MV-4-11 (cell line): ENCODE measurements at regions not wholly inside any gene's neighbourhood (a gene's known extent, or its start where the extent isn't known, plus 50 kb on each side); places are given as distances from the start of the nearest gene placed in this dataset.
"Not testable (repeated sequence)": the region's sequence is repeated elsewhere in the genome, so short reads cannot be mapped to it uniquely, and the experiment has no call there.

Experiments
- DNase-seq: peaks from one replicate; lab custom pipeline; 2025; lab: John Stamatoyannopoulos, UW

DNA sequence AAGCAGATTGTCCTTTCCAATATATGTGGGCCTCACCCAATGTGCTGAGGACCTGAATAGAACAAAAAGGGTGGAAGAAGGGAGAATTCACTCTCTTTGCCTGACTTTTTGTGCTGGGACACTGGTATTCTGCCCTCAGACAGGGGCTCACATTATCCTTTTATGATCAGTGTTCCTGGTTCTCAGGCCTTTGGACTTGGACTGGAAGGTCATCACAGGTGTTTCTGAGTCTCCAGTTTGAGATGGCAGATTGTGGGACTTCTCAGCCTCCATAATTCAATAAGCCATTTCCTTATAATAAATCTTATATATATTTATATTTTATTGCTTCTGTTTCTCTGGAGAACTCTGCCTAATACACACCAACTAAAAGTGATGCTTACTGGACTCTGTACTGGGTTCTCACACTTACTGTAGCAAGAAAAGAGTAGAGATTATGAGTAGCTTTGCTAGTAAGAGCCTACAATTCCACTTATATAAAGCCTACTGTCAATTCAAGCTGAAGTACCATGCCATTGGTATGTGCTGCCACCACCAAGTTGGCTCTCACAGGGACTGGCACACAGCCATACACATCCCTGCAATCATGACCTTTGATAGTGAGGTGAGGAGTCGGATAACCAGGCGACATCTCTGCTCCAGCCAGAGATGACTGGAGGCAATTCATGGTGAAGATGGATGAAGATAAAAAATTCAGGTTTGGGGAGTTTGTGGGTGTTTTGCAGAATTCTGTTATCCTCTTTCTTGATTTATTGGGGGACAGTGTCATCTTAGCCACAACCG, 130.7 kb upstream of the NR3C1 start:
- no peak for DNase-seq

DNA sequence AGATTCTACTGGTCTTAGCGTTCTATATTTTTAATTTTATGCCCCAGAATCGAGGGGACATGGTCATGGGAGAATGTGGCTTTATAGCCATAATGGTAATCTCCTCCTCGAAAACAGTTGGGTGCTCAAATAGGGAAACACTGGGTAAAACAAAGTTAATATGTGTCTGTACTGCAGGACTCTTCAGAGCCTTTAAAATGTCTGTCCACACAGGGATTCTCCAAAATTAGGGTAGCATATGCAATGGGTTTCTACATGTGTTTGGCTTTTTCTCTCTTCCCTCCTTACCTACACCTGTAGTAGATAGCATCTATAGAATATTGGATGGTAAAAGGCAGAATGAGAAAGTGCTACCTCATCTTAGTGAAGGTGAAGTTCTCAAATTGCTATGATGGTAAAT, 130.0 kb upstream of the NR3C1 start:
- DNase-seq: no peak

DNA sequence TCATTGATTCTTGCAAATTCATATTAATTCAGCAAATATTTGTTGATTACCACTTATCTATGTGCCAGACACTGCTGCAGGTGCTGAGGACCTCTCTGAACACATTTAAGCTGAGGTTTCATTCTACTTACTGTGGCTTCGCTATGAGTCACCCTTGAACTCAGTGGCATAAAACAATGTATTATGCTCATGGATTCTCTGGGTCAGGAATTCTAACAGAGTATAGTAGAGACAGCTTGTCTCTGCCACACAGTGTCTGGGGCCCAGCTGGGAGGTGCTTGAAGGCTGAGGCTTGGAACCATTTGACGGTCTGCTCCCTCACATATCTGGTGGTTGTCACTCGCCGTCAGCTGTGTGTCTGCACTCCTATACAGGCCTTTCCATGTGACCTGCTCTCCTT, 124.3 kb upstream of the NR3C1 start:
- peak; percentile 22 for DNase-seq

DNA sequence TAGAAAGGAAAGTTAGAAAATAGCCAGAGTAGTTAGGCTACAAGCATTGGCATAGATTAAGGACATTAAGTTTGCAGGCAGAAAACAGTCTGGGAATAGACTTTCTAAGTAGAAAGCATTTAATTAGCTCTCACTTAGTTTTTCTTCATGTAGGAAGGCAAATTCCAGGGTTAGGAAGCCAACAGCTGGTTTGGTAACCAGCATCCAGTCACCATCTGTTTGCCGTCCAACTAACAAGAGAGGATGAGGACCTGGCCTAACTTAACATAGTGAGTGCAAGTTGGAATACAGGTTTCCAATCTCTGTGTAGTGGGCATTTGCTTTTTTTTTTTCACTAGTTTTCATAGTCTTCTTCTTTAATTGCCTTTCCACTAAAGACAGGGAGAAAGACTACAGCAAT, 121.7 kb upstream of the NR3C1 start:
- DNase-seq: no peak

DNA sequence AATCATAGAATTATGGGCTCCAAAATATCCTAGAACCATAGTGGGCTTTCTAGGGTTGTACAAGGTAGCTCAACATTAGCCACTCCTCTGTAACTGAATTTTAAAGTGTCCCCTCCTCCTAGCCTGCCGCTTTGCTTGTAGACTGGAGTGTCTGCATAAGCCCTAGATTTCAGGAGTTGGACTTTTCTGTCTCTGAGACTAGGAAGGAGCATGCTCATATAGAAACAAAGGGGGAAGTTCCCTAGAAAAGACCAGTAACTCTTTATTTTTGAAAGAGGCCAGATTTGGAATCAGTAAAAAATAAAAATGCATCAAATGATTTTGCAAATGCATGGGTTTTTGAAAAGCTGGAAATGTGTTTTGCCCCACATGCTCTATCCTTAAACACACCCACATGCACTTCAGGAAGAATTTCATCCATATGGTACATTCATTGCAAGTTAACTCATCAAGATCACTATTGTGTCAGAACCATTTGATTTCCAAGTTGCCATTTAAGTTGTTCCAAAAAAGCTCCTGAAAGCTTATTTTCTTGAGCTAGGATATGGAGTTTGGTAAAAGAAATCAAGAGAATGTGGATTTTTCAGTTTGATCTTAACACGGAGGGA, 121.0 kb upstream of the NR3C1 start:
- no peak for DNase-seq

DNA sequence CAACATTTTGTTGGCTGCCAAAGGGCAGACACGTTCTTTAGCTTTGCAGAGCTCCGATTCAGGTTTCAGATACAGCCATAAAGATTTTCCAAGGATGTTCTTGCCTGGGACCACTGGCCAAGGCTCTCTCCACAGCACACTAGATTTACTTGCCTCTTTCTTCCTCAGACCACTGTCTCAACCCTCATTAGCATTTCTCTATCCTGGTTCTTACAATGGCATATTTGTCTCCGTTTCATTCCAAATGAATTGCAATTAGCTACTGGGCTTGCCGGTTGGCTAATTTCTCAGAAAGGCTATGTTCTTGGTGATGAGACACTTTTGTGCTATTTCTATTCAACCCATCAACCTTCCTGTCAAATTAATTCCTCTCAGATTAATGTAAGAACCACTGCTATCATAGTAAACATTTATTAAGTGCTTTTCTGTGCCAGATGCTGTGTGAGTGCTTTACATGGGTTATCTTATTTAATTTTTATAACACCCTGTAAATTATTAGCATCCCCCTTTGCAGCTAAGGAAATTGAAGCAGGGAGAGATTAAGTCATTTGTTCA, 118.4 kb upstream of the NR3C1 start:
- no peak for DNase-seq

DNA sequence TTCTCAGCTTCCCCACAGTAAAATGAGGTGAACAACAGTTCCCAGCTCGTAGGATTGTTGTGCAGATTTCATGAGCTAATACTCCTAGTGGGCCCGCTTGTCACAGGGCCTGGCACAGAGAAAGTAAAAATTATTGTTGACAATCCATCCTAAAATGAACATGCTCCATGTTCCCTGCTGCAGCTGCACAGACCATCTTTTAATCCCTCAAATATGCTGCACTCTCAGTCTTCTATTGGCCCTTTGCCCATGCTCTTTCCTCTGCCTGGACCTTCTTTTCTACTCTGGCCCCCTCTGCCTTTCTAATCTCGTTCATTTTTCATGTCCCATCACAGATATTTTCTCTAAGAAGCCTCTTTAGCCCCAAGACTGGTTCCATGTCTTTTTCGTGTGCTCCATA, 117.7 kb upstream of the NR3C1 start:
- DNase-seq: no peak

DNA sequence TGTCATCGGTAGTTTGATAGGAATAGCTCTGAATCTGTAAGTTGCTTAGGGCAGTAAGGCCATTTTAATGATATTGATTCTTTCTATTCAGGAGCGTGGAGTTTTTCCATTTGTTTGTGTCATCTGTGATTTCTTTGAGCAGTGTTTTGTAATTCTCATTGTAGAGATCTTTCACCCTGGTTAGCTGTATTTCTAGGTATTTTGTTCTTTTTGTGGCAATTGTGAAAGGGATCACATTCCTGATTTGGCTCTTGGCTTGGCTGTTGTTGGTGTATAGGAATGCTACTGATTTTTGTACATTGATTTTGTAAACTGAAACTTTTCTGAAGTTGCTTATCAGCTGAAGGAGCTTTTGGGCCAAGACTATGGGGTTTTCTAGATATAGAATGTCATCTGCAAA, 115.7 kb upstream of the NR3C1 start:
- DNase-seq: not testable (repeated sequence)

DNA sequence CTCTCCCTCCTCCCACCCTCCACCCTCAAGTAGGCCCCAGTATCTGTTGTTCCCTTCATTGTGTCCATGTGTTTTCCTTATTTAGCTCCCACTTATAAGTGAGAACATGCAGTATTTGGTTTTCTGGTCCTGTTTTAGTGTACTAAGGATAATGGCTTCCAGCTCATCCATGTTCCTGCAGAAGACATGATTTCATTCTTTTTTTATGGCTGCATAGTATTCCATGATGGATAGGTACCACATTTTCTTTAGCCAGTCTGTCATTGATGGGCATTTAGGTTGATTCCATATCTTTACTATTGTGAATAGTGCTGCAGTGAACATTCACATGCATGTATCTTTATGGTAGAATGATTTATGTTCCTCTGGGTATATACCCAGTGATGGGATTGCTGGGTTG, 114.3 kb upstream of the NR3C1 start:
- not testable (repeated sequence) for DNase-seq

DNA sequence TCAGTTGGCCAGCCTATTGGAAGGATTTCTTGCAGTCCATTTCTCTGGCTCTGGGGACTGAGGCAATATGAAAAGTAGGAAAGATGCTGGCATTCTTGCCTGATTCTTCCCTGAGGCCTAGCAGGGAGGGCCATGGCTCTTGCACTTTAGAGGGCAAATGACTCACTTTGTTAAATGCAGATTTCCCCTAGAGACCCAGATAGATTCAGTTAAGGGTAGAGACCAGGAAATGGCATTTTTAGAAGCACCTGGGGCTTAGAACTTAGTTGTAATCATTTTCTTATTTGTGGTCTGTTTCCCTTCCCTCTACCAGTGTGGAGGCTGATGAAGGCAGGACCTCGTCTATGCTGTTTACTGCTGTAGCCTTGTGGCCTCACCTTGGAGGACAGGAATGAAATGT, 112.8 kb upstream of the NR3C1 start:
- DNase-seq: no peak

DNA sequence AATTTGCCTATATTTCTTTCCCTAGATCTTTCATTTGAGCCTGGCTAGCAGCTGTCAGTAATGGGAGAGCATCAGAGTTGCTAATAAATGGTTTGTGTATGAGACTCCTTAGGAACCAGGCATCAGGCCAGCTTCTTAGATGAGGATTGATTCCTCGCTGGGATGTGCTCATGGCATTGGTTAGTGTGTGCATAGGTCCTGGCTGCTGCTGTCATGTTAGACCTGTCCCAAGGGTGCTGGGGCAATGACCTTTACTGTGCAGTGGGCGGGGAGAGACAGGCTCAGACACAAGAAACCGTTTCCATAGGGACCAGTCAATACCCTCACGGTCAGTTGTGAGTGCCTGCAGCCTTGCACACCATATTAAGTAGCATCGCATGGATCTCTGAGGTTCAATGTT, 112.3 kb upstream of the NR3C1 start:
- DNase-seq: no peak

DNA sequence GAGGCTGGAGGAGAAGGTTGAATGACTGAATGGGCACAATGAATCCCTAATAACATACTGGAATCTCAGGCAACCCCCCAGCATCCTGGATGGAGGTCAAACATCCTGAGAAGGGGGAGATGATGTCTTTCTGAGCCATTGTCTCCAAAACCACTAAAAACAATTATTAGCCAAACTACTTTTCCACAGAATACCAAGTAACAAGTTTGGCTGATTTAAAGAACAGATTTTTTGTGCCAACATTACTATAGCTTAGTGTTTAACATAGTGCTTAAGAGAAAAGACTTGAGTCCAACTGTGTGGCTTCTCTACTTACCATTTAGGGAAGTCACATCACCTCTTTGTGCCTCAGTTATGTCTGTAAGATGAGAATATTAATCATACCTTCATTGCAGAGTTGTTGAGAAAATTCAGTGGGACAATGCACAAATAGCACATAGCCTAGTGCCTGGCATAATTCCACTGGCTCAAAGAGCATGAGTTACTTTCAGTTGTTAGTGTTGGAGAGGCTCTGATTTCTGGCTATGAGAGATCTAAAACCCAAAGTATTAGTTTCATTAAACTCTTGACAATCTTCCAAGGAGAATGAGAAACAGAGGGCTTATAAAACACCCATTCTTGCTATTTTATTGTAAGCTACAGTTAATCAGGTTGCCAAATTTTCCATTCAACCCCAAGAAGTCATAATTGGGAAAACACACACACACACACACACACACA, 111.3 kb upstream of the NR3C1 start:
- no peak for DNase-seq

DNA sequence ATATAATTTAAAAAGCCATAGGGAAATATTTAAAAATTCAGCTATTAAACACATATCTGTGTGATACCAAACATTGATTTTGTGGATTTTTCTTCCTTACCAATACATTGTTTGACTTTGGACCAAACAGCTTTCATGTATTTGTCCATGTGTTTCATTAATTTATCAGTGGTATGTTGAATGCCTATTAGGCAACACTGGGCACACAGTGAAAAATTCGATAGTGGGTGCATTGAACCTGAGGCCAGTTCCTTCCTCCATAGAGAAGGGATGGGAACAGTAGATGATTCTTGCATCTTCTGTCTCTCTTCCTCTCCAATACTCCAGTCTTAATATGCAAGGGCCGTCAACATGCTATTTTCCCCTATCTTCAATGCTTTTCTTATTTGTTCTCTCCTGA, 110.2 kb upstream of the NR3C1 start:
- DNase-seq: no peak

DNA sequence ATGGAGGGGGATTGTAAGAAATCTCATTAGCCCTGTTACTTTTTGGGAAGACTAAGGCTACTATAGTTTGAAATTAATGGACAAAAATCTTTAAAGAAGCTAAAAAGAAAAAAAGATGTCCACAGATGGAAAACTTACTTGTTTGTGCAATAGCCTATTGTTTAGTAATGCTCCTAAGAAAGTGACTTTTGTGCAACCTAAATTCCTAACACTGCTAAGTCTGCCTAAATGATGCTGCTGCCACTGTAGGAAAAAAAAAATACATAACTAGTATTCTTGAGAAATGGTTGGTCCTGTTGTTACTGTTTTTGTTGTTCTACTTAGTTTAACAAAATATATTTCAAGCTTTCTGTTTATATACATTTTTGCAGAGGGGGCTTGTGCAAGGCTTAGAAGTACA, 108.2 kb upstream of the NR3C1 start:
- no peak for DNase-seq

DNA sequence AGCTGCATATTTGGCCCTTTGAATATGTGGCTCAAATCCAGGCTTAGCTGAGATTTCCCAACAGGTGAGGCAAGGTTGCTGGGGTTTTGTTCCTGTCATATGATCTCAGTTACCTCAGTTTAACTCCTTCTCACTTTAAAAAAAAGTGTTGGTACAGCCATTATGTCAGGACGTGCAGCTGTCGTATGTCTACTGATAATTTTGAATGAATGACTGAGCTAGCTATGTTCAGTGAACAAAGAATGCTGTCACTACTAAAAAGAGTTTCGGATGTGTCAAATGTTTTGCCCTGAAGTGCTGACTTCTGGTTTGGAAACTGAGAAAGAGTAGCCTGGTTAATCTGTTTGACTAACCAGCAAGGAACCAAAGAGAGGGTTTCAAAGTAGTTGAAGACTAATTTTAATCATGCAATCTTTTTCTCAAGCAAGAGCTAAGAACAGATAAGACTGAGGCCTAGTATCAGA, 106.3 kb upstream of the NR3C1 start:
- no peak for DNase-seq

DNA sequence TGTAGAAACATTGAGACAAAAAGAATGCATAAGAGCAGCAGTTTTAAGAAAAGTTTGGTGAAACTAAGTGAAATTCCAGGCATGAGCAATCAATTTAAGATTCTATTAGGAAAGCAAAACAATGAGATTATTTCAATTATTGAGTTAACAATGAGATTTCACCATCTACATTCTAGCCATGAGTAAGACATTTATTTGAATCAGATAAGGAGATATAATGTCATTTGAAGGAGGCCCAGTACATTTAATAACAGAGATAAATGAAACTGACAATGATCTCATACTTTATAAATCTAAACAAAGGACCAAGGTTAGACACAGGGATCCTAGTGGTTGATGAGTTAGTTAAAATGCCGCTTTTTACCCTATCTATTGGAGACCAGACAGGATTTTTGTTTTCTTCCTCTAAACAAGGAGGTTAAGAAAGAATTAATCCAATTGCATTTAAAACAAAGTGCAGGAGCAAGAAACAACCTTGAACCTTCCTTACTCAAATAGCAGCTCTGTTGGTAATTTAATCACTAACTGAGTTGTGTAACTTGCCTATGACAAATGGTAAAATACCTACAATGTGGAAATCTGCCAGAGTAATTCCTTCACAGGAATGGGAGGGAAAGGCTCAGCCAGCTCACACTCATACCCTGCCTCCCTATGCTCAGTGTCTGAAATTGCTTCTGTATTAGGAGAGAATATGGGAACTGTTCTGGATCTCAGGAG, 103.5 kb upstream of the NR3C1 start:
- DNase-seq: no peak

DNA sequence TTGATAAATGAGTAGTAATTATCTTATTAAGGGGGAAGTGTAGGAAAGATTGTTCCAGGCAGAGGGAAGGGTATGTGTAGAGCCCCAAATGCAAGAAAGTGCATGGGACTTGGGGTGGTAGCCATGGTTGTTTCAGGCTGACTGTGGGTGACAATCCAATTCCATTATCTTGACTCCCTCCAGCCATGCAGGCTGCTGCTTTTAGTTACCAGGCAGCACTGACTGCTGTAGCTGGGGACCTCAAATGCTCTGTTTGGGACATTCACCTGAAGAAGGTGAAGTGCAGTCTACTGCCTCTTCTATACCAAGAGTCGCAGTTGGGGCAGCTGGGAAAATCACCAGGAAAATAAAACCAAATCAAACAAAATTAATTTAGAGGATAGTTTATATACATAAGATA, 102.4 kb upstream of the NR3C1 start:
- no peak for DNase-seq

DNA sequence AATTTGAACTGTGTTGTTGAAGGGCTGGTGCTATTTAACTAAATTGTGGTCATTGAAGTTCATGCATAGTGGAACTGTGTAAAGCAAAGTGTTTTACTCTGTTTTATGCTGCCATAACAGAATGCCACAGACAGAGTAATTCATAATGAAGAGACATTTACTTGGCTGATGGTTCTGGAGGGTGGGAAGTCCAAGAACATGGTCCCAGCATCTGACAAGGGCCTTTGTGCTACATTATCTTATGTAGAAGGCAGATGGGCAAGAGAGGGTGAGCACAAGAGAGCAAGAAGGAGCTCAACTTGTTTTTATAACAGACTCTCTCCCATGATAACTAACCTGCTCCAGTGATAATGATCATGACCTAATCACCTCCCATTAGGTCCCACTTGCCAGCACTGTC, 101.9 kb upstream of the NR3C1 start:
- DNase-seq: no peak

DNA sequence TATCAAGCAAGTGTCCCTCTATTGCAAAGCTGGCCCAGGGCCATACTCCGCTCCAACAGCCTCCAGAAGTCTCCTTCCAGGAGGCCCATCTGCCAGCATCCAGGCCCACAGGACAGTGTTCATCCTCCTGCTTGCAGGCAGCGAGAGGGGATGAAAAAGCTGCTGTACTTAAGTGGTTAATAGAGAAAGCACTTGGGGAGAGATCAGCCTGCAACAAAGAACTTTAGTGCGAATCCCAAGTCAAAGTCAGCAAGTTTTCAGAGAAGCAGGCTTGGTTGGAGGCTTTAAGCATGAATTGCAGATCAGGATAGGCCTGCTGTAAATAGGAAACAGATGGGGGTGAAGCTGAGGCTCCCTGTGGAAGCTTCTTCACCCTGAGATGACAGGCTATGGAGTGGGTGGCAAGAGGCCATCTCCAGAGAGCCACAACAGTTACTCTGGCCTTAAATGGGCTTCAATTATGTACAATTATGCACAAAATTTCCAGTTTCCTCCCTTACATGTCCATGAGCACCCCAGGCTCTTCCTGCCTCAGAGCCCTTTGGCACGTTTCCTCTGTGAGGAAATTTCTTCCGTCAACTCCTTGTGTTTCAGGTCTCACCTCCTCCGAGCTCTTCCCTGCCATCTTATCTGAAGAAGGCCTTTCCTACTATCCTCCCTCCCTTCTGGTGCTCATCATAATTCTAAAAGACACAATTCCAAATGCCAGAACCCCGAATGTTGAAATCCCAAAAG, 98.0 kb upstream of the NR3C1 start:
- DNase-seq: no peak

DNA sequence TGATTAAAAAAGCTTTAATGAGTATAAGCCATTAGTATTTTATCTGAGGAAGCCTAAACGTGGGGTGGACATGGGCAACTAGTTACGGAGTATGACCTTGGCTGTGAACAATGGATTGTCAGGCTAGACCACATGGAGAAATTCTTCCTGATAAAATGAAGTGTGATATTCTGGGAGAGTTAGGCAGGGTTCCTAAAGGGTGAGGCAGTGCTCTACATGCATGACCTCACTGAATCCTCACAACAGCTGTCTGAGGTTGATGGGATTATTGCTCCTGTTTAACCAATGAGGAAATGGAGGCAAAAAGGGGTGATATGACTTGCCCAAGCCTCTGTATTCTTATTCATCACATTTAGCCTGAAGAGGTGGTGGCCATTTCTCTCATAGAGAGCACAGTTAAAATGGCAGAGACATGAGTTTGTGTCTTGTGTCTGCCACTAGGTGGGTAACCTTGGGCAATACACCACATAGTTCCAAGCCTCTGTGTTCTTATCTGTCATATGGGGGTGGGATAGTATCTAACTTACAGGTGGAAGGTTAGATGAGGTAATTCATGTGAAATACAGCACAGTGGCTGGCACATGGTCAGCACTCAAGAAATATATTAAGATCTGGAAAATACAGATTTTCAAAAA, 96.1 kb upstream of the NR3C1 start:
- DNase-seq: peak; percentile 4

DNA sequence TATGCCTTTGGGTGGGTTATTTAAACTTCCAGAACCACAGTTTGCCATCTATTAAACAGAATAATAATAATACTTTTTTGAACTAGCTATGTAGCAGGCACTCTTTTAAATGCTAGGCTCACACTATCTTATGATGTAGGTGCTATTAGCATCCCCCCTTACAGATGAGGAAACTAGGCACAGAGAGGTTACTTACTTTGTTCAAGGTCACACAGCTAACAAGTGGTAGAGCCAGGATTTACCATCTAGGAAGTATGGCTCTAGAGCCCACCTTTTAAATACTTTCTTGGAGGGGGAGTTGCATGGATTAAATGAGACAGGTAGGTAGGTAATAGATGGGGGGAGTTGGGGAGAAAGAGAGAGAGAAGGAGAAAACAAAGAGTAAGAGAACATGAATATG, 95.3 kb upstream of the NR3C1 start:
- no peak for DNase-seq
